IMR-90 (cell line): ENCODE measurements at regions not wholly inside any gene's neighbourhood (a gene's known extent, or its start where the extent isn't known, plus 50 kb on each side); places are given as distances from the start of the nearest gene placed in this dataset.
A peak's percentile ranks its signal among the peaks of the same experiment; 100 is the strongest.

ENCODE experiments used
- ATAC-seq: fragments of 200-7000 bp; cut with Tn5 transposase; 2 replicates; pipeline ENCODE4 v1.9.1; 2020; ENCODE audit warnings: low read depth, mild to moderate bottlenecking, moderate library complexity
- BruUV-seq: library from RNA; stranded (reverse); fragments of 400-500 nt; replicated peaks from 2 replicates; lab custom pipeline; 2021; lab: Mats Ljungman, UMichigan
- CTCF ChIA-PET: fragments of 300-600 bp; formaldehyde crosslinking; extraction: SDS; loops from one replicate; lab custom pipeline; 2021; ENCODE audit warnings: antibody characterized with exemption; lab: Yijun Ruan, JAX
- POLR2A ChIA-PET: fragments of 300-600 bp; sonication (Branson Sonifier 250); formaldehyde crosslinking; loops from one replicate; lab custom pipeline; 2022; ENCODE audit warnings: antibody characterized with exemption; ENCODE audit not compliant: unreplicated experiment; lab: Charles Lee
- DNase-seq: peaks from one replicate; pipeline ENCODE4 v3.0.0; 2013
- H2AFZ ChIP-seq: replicated peaks from 2 replicates; pipeline ENCODE3; 2013; ENCODE audit warnings: low read length, mild to moderate bottlenecking; ENCODE audit not compliant: poor library complexity
- H2AK5ac ChIP-seq: 2 replicates; pipeline ENCODE4 v1.6.1; 2013; ENCODE audit warnings: low read depth, low read length, inconsistent platforms
- H2AK9ac ChIP-seq: replicated peaks from 2 replicates; pipeline ENCODE3; 2013; ENCODE audit warnings: mild to moderate bottlenecking, low read depth, low read length, moderate library complexity; ENCODE audit not compliant: poor library complexity
- H2BK120ac ChIP-seq: 2 replicates; pipeline ENCODE4 v1.6.1; 2013; ENCODE audit warnings: low read depth, low read length, inconsistent platforms
- H2BK15ac ChIP-seq: 3 replicates; pipeline ENCODE4 v1.6.1; 2013; ENCODE audit warnings: low read depth, low read length, inconsistent platforms
- H2BK20ac ChIP-seq: 2 replicates; pipeline ENCODE4 v1.6.1; 2013; ENCODE audit warnings: low read depth, mild to moderate bottlenecking, inconsistent platforms, low read length, moderate library complexity
- H2BK5ac ChIP-seq: 2 replicates; pipeline ENCODE4 v1.6.1; 2013; ENCODE audit warnings: mild to moderate bottlenecking, low read depth, low read length, inconsistent platforms; ENCODE audit not compliant: poor library complexity, severe bottlenecking
- H3K14ac ChIP-seq: replicated peaks from 2 replicates; pipeline ENCODE4 v1.6.1; 2013; ENCODE audit warnings: low read depth, low read length, inconsistent platforms
- H3K18ac ChIP-seq: 2 replicates; pipeline ENCODE4 v1.6.1; 2013; ENCODE audit warnings: low read depth, low read length, control low read depth
- H3K23ac ChIP-seq: 2 replicates; pipeline ENCODE4 v1.6.1; 2013; ENCODE audit warnings: low read depth, low read length, inconsistent platforms
- H3K27ac ChIP-seq: 2 replicates; pipeline ENCODE4 v1.5.1; 2013; ENCODE audit warnings: mild to moderate bottlenecking, control low read depth, low read length; ENCODE audit not compliant: insufficient read depth
- H3K27me3 ChIP-seq: 2 replicates; pipeline ENCODE4 v1.6.1; 2013; ENCODE audit warnings: low read length; ENCODE audit not compliant: control insufficient read depth, insufficient read depth
- H3K36me3 ChIP-seq: 2 replicates; pipeline ENCODE4 v1.6.1; 2013; ENCODE audit warnings: low read length, mixed read lengths; ENCODE audit not compliant: control insufficient read depth, insufficient read depth
- H3K4ac ChIP-seq: 2 replicates; pipeline ENCODE4 v1.6.1; 2013; ENCODE audit warnings: low read depth, low read length, inconsistent platforms
- H3K4me1 ChIP-seq: 2 replicates; pipeline ENCODE4 v1.6.1; 2013; ENCODE audit warnings: low read length, mixed read lengths; ENCODE audit not compliant: control insufficient read depth, insufficient read depth
- H3K4me2 ChIP-seq: 2 replicates; pipeline ENCODE4 v1.6.1; 2013; ENCODE audit warnings: low read depth, mild to moderate bottlenecking, control low read depth, low read length, moderate library complexity
- H3K4me3 ChIP-seq: 2 replicates; pipeline ENCODE4 v1.5.1; 2013; ENCODE audit warnings: low read depth, mild to moderate bottlenecking, control low read depth, low read length, moderate library complexity; ENCODE audit not compliant: insufficient read depth
- H3K56ac ChIP-seq: 2 replicates; pipeline ENCODE4 v1.6.1; 2013; ENCODE audit warnings: low read length, inconsistent platforms; ENCODE audit not compliant: insufficient read depth; ENCODE audit errors: extremely low read depth
- H3K79me1 ChIP-seq, 2 experiments: 2 replicates each; pipeline ENCODE4 v1.6.1; 2013; ENCODE audit warnings: low read length in 2 of 2, inconsistent platforms in 1 of 2, low read depth in 1 of 2
- H3K9ac ChIP-seq: 2 replicates; pipeline ENCODE4 v1.6.1; 2013; ENCODE audit warnings: low read depth, low read length, control low read depth
- H3K9me1 ChIP-seq: 2 replicates; pipeline ENCODE4 v1.6.1; 2013; ENCODE audit warnings: low read length, inconsistent platforms; ENCODE audit not compliant: insufficient read depth
- H3K9me3 ChIP-seq: 2 replicates; pipeline ENCODE4 v1.6.1; 2013; ENCODE audit warnings: low read length; ENCODE audit not compliant: control insufficient read depth, insufficient read depth
- H4K20me1 ChIP-seq: 2 replicates; pipeline ENCODE4 v1.6.1; 2013; ENCODE audit warnings: low read length, inconsistent platforms; ENCODE audit not compliant: insufficient read depth
- H4K5ac ChIP-seq: 2 replicates; pipeline ENCODE4 v1.6.1; 2013; ENCODE audit warnings: mild to moderate bottlenecking, low read depth, low read length, control low read depth
- H4K8ac ChIP-seq, 2 experiments: 2 replicates each; pipeline ENCODE4 v1.6.1; 2013; ENCODE audit warnings: low read depth in 2 of 2, low read length in 2 of 2, control low read depth in 1 of 2, inconsistent platforms in 1 of 2
- H4K91ac ChIP-seq: 2 replicates; pipeline ENCODE4 v1.6.1; 2013; ENCODE audit warnings: low read depth, low read length, inconsistent platforms; ENCODE audit not compliant: insufficient read depth
- BHLHE40 ChIP-seq: fragments of 150-350 bp; IDR thresholded peaks from 2 replicates; pipeline ENCODE4 v1.6.1; 2016; ENCODE audit warnings: mild to moderate bottlenecking, low read depth, low read length
- CEBPB ChIP-seq: IDR thresholded peaks from 2 replicates; pipeline ENCODE4 v1.6.1; 2012; ENCODE audit warnings: low read depth, low read length, improper control_type of control experiment
- NFE2L2 ChIP-seq: fragments of 150-350 bp; IDR thresholded peaks from 2 replicates; pipeline ENCODE4 v1.6.1; 2016; ENCODE audit warnings: low read depth, mild to moderate bottlenecking, low read length
- POLR2A ChIP-seq: IDR thresholded peaks from 2 replicates; pipeline ENCODE4 v1.6.1; 2012; ENCODE audit warnings: mild to moderate bottlenecking, low read depth, low read length
- SMC3 ChIP-seq: fragments of 150-350 bp; IDR thresholded peaks from 2 replicates; pipeline ENCODE4 v1.6.1; 2016; ENCODE audit warnings: low read depth, mild to moderate bottlenecking, antibody characterized with exemption, low read length, moderate library complexity
- WGBS, 2 experiments: methylation state at CpG; one replicate each; pipeline versions ENCODE4 v1.1.5 to v1.1.7; 2013; ENCODE audit warnings: missing lambda C conversion rate in 2 of 2; ENCODE audit not compliant: insufficient read length in 1 of 2; ENCODE audit errors: extremely low coverage in 2 of 2; 5-methylcytosine and 5-hydroxymethylcytosine counted together
- dilution Hi-C: fragments of 300-500 bp; cut with HindIII; formaldehyde crosslinking; loops from one replicate; pipeline ENCODE4 v1.14.3; 2018; ENCODE audit warnings: low sequenced_read_pairs; ENCODE audit not compliant: unreplicated experiment
- in situ Hi-C: fragments of 300-500 bp; cut with MboI; formaldehyde crosslinking; loops from 3 replicates; pipeline ENCODE4 v1.14.3; 2019; ENCODE audit warnings: low sequenced_read_pairs, inconsistent platforms, mixed read lengths
- intact Hi-C: fragments of 100-400 bp; cut with micrococcal nuclease; formaldehyde crosslinking; loops from 2 replicates; pipeline ENCODE4 v1.10.0; 2022
- TF ChIP-seq, protein P1 (sequence below): fragments of 150-350 bp; IDR thresholded peaks from 2 replicates; pipeline ENCODE4 v1.6.1; 2016; ENCODE audit warnings: low read depth, mild to moderate bottlenecking, low read length, moderate library complexity, borderline replicate concordance

DNA sequence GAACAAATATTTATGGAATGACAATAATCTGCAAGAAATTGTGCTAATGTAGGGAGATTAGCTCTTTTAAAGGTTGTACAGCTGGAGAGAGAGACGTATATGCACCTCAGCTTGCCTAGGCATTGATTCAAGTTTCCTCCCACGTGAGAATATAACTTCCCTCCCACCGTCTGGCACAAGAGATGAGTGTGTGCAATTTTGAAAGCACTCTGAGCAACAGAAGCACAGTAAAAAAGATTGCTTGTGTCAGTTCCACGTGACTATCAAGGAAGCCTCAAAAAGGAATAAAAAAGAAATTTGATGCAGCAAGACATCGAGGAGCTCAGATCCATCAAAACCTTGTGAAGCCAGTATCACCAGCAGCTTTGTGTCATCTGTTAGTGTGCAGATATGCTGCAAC lies 435.3 kb downstream of the TUSC7 start:
- Histone ChIP-seq H3K9ac (no peak overlapping the region), H3K36me3 (no peaks in the 10 kb centered on the region), H3K9me3 (no peaks in the 10 kb centered on the region), H2AK9ac (no peak overlapping the region), H4K91ac (no peak overlapping the region), H3K4me3 (no peak overlapping the region), H2BK5ac (no peak overlapping the region), H2AK5ac (no peak overlapping the region), H3K79me1 (no peaks in the 10 kb centered on the region), H3K4me1 (peaks cover 2% of the 10 kb centered on the region; the same call in 1 of the 2 replicates), H3K23ac (no peak overlapping the region), H2BK15ac (no peak overlapping the region), H3K9me1 (no peaks in the 10 kb centered on the region), H3K4me2 (no peak overlapping the region), H4K5ac (no peak overlapping the region), H2BK20ac (no peak overlapping the region), H3K27me3 (no peaks in the 10 kb centered on the region), H3K56ac (no peak overlapping the region), H2AFZ (no peak overlapping the region), H4K8ac (no peak overlapping the region), H2BK120ac (no peak overlapping the region), H4K20me1 (no peaks in the 10 kb centered on the region), H3K27ac (no peak overlapping the region), H3K14ac (no peak overlapping the region), H3K18ac (no peak overlapping the region), H3K4ac (no peak overlapping the region)
- intact Hi-C loops = no loop called here
- ATAC-seq (peak; percentile 32; the same call in 1 of the 2 replicates), DNase-seq (peak; percentile 62)
- no TSS peak for BruUV-seq
- in situ Hi-C loops = no loop called here
- TF ChIP-seq NFE2L2 (no peak), SMC3 (no peak), POLR2A (no peak), BHLHE40 (no peak), CEBPB (no peak)
- TF ChIP-seq, protein P1, sequence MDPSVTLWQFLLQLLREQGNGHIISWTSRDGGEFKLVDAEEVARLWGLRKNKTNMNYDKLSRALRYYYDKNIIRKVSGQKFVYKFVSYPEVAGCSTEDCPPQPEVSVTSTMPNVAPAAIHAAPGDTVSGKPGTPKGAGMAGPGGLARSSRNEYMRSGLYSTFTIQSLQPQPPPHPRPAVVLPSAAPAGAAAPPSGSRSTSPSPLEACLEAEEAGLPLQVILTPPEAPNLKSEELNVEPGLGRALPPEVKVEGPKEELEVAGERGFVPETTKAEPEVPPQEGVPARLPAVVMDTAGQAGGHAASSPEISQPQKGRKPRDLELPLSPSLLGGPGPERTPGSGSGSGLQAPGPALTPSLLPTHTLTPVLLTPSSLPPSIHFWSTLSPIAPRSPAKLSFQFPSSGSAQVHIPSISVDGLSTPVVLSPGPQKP = no peak
- dilution Hi-C loops = no loop called here
- no CpG with 5 or more reads among the region's 5 CpGs for WGBS, 2 experiments
- POLR2A ChIA-PET = no interaction called here
- CTCF ChIA-PET = interaction anchor here (0.8 kb wide), 1 partner anchor 8 kb away, joined by 3 read pairs; no protein-coding TSS in a partner anchor
